ENCODE measurements at regions not wholly inside any gene's neighbourhood (a gene's known extent, or its start where the extent isn't known, plus 50 kb on each side); places are given as distances from the start of the nearest gene placed in this dataset.
"Not testable (repeated sequence)": the region's sequence is repeated elsewhere in the genome, so short reads cannot be mapped to it uniquely, and the experiment has no call there.

DNA sequence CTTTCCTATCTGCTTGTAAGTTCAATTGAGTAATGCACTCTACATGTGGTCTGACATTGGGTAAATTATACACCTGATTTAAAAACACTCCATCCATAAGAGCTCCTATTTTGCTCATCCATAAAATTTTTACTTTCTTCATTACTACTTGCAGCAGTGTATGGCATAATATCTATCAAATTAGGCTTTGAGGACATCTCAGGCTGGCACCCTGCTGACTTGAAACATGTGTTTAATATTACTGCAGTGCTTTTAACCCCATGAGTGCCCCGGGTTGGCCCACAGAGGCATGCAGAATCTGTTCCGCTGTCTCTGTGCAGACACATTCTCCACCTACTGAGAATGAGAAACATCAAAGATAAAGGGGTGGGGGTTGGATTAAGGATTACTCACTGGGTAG lies 249.9 kb upstream of the DNAJC19 start:
- no peak for DNase-seq

DNA sequence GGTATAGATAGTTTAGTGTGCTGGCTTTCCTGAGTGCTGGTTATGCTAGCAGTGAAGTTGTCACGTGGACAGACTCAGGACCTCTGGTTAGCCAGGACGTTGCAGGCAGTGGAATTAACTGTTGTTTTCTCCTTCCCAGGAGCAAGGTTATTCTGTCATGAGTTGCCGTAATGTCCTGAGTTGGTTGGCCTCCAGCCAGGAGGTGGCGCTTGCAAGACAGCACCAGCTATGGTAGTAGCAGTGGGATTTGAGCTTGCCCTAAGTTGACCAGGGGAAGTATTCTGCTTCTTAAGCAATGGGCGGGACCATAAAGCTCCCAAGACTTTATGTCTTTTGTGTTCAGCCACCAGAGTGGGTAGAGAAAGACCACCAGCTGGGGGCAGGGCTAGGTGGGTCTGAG lies 240.7 kb upstream of the DNAJC19 start:
- DNase-seq, result no peak

DNA sequence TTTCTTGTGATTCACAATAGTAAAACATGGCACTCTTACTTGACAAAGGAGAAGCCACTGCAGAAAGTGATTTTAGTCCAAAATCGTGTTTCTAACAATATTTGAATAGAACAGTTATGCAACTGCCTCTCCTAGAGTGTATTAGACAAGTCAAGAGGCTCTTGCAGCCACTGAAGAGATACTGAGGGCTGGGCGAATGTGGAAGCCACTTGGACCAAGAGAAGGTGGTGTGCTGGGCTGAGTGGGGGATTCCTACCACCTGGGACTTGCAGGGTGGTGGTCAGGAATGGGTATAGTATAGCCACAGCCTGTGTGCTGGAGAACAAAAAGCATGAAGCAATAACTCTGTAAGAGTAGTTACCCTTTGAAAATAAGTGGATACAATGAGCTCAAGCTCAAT lies 223.8 kb upstream of the DNAJC19 start:
- no peak for DNase-seq

DNA sequence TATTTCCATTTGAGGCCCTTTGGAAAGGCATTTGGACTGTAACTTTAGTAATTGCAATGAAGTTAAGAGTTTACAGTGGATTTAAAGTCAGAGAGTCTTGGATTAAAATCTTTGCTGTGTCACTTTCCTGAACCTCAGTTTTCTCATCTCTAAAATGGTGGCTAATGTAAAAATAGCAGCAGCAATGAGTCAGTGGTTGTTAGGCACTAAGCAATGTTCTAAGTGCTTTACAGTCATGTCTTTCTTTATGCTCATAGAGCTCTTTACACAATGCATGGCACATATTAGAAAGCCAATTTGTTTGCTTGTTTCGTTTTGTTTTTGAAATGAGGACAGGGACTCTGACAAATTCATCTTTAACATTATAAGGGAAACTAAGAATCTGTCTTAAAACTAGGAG lies 222.7 kb upstream of the DNAJC19 start:
- DNase-seq, result no peak

DNA sequence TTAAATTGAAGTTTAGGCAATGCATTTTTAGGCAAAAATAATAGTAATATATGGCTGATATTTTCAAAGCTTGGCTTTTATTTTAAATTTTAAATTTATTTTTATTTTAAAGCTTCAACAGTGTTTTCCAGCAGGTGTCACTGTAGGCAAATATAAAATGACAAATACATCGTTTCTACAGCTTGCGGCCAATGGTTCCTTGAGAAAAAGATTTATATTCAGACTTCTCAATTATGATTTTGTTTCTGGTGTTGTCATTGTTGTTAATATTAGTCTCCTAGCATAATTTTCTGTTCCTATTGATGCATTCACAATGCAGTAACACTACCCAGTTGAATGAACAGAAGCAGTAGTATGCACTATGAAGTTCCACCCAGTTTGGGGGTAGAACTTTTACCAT lies 220.7 kb upstream of the DNAJC19 start:
- no peak for DNase-seq

DNA sequence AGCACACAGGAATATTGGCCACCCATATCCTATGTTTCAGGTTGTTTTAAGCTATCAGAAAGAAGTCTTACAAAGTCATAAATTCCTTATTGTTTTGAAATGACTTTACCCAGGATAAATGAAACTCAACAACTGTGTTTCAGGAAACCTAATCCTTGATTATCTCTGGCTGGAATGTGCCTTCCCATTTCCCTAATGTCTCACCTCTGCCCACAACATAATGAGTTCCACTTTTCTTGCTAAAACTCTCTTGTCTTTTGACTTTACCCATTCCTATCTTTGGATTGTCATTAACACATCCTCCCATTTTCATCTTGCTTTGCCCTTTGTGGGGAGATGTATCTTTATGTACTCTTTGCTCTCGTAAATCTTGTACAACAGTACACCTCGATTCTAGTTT lies 200.0 kb upstream of the DNAJC19 start:
- DNase-seq, result no peak

DNA sequence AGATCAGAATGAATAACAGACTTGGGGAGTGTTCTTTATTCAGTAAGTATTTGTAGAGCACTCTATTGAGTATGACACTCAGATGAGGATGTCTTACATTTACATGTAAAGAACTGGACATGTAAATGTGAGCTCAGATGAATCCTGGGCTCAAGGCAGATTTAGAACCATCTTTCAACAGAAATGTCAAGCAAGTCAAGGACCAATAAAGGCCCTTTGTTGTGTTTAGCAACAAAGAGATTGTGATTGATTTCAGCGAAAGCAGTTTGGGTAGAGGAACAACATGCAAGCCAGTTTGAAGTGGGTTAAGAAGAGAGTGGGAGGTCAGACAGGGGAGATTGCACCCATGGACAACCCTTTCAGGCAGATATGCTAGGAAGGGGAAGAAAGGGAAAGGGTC lies 194.2 kb upstream of the DNAJC19 start:
- DNase-seq, result no peak

DNA sequence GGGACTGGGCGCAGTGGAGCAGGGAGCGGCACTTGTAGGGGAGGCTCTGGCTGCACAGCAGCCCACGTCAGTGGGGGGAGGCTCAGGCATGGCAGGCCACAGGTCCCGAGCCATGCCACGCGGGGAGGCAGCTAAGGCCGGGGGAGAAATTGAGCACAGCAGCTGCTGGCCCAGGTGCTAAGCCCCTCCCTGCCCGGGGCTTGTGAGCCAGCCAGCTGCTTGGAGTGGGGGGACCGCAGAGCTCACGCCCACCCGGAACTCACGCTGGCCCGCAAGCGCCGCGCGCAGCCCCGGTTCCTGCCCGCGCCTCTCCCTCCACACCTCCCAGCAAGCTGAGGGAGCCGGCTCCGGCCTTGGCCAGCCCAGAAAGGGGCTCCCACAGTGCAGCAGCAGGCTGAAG lies 193.5 kb upstream of the DNAJC19 start:
- not testable (repeated sequence) for DNase-seq

DNA sequence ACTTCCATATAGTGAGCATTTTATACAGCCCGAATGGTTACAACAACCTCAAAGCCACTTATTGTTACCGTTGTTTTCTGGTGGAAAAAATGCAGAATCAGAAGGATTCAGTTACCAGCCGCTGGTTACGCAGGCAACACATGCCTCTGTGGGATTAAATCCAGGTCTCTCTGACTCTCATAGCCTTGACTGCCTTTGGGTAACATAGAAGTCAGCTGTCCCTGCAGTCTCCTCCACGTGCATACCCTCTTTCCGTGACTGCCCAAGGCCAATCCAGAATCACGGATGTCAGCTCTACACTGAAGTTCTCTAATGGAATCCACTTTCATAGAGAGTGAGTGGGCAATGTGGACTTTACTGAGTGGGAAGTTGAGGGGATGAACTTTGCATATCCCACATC lies 189.5 kb upstream of the DNAJC19 start:
- no peak for DNase-seq

DNA sequence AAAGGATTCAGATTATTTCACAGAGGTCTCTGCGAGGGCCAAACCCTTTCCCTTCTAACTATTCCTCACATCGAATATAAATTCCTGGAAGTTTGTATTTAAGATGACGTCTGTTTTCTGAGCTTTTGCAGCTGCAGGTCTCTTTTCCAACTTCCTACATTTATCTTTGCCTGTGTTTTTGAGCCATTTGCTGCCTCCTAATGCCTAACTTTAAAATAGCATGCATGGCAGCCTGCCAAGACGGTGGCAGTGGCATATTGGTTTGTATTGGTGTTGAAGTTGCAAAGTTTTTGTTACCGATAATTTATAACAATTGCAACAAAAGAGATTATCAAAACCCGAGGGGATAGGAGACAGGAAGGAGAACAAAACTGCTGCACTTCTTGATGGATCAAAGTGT lies 187.1 kb upstream of the DNAJC19 start:
- peak; percentile 43 for DNase-seq

DNA sequence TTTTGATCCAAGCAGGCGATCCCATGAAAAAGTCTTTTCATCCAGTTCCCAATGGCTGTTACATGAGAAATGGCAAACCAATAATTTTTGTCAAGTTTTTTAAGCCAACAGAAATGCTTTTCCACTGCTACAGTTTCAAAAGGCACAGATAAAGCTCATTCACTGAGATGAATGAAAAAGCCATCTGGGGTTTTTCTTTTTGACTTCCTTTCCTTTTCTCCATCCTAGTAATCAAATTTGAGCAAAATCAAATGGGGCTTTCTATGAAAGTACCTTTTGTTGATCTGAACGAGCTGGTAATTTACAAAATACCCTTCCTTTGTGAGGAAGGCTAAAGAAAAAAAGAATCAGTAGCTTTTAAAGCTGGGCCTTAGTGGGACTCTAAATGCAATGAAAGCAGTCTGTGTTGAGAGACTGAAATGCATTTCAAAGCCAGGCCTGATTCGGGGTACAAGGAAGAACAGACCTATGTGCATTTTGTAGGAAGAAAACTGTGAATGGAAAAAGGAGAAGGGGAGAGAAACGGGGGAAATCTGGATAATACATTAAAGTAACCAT lies 185.2 kb upstream of the DNAJC19 start:
- DNase-seq, result no peak

DNA sequence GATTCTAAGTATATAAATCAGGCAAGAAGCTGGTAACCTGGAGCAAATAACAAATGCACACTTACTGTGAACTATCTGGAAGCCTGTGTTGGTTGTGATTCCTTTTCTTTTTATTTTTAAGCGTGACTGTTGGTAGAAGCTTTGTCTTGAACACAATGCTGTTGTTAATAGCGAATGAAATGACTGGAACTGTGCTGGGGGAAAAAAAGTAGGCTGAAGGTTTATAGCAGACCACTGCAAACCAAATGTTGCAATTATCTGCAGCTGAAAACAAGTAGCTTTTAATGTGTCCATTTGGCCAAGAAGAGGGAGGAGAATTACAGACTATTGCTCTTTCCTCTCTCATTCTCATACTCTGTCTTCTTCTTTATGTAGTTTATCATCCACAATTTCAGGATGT lies 184.5 kb upstream of the DNAJC19 start:
- no peak for DNase-seq

DNA sequence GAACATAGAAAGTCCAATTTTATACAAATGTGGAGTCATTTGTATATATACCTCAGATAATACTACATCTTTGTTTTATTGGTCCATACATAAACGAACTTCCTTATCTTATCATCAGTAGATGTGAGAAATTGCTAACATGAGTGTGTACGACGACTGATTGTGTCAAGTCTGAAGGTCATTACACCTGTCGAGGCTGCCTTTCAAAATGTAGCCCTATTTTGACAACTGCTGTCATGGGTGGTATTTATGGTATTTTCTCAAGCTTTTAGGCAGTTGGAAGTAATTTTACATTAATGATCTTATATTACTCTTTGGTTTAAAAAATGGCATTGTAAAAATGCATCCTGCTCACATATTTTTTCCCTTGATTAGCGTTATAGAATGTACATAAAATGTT lies 183.7 kb upstream of the DNAJC19 start:
- DNase-seq, result no peak

DNA sequence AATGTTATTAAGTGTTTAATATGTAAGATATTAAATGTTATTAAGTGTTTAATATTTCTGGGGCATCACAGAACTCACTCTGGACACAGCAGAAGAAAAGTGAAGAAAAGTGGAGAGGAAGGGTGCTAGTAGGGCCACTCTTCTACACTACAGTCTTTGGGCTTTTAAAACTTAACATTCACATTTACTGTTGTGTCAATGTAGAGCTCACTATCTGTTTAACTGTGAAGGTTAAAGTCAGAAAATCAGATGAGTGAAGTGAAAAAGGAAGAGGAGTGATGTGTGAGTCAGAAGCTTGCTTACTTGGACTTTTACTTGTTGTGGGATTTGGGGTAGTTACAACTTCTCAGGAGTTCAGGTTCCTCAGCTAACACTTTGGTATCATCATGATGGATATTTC lies 145.3 kb upstream of the DNAJC19 start:
- peak; percentile 3 for DNase-seq

DNA sequence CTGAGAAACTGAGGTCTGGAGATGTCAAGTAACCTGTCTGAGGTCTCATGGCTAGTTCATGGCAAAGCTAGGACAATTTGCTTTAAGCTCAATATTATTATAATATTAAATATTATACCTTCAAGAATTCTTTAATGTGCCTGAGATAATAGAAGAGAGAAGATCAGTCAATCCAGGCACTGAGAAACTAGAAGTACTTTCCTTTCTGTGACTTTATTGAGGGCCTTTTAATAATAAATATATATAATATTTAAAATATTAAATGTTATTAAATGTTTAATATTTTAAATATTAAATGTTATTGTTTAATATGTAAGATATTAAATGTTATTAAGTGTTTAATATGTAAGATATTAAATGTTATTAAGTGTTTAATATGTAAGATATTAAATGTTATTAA lies 144.3 kb upstream of the DNAJC19 start:
- no peak for DNase-seq

DNA sequence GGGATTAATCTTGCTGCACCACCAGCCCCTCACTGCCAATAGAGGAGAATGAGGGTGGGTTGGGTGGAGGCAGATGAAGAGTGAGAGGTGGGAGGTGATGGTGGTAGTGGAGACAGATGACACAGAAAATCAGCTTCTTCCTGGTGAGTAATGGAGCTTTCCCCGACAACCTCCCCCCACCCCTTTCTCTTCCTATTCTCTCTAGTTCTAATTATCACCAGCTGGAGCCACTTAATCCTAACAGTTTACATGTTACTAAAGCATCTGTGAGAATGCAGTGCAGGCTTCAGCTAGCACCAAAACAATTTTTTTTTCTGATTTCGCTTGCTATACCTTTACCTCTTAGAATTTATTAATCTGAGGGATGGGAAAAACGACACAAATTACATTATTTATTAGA lies 116.1 kb upstream of the DNAJC19 start:
- no peak for DNase-seq

DNA sequence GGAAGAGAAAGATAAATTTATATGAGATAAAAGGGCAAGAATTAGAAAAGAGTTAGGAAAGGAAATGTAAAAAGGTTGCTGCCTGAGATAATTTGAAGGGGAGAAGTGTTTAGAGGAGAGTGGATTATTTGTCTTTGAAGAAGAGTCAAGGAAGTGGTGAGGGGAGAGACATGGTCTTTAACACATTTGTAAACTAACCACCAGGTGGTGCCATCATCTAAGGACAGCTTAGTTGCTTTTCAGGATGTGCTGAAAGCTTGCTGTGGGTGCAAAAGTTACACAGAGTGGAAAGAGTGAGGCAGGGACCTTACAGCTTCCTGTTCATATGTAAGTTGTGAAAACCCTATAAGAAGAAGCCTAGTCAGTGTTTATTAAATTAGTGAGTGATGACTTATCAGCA lies 114.1 kb upstream of the DNAJC19 start:
- no peak for DNase-seq

DNA sequence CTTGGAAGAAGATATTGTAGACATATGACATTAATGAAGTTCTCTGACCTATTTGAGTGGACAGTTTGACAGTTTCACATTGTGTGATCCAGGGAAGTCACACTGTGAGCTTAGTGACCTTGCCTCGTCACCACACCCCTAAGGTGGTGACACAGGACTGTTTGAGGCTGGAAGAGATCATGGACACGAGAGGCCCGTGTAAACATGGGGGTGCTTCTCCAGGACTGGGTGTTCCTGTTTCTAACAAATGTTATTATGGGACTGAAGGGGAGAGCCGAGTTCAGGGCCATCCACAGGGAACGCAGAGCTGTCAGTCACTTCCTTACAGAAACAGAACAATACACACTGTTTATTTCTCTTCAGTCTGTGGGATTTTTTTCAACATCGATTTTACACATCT lies 96.5 kb upstream of the DNAJC19 start:
- DNase-seq, result no peak

DNA sequence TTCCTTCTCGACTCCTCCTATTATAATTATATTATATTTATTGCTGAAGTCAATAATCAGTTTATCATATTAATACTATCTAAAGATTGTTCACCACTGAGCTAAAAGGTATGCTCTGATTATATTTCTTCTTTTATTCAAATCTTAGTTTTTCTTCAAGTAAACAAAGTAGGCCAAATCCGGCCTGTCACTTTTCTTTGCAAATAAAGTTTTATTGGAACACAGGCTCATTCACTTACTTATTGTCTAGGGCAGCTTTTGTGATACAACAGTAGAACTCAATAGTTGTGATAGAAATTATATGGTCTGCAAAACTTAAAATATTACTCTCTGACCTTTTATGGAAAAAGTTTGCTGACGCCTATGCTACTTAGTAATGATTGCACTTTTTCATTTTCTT lies 92.4 kb upstream of the DNAJC19 start:
- DNase-seq, result no peak

DNA sequence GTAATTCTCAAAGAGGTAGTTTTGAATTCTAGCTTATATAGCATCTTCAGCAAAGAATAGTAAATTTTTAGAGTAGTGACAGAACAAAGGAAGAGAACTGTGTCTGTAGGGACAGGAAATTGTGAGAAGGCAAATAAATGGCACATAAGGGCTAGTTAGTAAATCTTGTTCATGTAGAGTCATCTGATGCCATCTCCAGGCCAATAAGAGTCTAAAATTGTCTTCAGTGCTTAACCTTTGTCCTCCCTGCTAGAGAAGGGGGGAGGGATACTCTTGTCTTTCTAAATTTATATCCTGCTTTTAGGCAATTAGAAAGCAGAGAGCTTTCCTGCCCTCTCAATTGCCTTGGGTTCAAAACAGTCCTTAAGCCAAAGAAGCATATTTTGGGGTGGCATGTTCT lies 87.0 kb upstream of the DNAJC19 start:
- DNase-seq, result no peak

DNA sequence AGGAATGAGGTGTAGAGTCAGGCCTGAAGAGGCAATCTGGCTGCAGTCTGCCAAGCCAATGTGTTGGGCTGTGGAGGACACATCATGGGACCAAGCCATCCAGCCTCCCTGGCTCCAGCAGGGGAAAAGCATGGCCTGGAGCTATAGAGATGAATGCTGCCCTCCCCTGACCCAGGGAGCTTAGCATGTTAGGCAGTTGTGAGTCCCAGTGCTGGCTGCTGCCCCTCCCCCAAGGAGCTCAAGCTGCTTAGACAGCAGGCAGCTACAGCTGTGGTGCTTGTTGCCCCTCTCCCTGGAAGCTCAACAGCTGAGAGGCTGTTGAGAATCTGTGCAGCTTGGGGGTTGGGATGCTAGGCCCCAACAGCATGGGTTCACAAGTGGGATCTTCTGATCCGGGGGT lies 85.6 kb upstream of the DNAJC19 start:
- DNase-seq, result no peak

DNA sequence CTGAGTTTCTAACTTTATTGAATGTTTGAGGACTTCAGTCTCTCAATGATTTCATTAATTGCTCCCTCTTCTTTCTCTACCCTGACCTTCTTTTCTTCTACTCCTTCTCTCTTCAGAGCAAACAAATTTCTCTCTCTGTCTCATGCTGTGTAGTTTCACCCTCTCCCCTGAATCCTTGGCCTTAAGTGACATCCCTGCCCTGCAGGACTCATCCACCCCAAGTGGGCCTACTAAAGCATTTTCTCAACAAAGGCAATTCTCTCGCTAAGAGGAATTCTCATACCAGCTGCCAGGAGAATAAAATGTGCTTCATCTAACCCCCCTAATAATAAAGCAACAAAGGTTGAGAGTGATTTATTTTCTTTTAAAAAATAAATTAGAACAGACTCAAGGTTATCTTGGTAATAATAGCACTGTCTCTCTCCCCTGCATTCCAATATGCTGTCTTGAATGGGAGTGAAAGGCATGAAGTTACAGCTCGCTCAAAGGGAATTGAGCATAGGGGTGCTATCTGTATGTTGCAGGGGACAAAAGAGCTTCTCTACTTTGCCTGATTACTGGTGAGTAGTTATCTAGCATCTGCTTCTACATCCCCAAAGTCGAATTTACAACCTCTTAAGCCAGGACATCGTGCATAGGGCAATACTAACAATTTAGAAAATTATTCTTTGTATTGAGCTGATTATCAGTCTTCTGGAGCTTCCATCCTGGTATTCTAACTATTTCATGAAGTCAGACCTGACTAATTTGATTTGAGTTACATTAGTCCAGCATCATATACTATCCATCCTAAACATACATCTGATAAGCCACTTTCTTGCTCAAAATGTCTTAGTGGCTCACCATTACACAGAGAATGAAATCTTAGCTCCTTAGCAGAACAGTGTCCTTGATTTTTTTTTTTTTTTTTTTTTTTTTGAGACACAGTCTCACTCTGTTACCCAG lies 76.9 kb upstream of the DNAJC19 start:
- DNase-seq, result peak; percentile 32

DNA sequence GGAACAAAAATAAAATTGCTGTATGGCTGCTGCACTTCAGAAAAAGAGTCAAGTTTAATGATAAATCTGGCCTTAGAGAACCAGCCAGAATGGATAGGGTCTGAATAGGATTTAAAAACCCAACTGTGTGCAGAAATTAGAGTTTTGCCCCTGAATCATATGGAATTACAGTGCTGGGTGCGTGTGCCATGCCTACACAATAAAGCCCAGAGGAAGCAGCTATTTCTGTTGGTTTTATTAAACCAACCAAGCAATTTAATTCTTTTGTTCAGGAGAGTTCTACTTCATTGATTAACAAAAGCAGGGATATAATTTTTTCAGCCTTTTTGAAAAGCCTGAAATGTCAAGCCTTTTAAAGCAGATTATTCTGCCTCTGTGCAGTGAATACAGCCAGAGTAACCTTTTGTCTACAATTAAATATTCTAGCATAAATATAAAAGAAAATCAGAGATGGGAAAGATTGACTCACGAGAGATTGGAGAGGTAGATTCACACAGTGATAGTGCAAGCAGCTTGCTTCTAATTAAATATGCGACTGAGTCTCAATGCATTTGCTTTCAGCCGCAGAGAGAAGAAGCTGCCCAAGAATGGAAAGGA lies 66.7 kb upstream of the DNAJC19 start:
- DNase-seq, result no peak

DNA sequence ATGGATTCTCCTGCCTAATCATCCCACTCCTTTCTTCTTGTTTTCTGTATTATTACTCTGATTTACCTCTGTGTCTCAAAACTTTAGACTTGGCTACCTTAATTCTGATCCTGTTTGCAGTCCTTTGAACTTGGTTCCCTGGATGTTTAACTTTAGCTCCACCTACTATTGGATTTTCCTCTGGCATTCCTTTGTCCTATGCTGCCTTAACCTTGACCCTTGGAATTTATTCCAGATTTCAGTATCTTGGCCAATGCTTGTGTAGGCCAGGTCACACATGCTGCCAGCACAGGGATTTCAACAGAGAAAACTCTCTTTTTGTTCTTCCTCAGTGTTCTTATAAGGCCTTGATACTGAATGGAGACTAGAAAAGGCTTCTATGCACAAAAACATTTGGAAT lies 65.0 kb upstream of the DNAJC19 start:
- DNase-seq, result no peak
